HCEC 1CT (cell line): ENCODE measurements at regions not wholly inside any gene's neighbourhood (a gene's known extent, or its start where the extent isn't known, plus 50 kb on each side); places are given as distances from the start of the nearest gene placed in this dataset.
A peak's percentile ranks its signal among the peaks of the same experiment; 100 is the strongest.
"Not testable (repeated sequence)": the region's sequence is repeated elsewhere in the genome, so short reads cannot be mapped to it uniquely, and the experiment has no call there.

Experiments
- DNase-seq: peaks from one replicate; pipeline ENCODE4 v3.0.0-alpha.2; 2017

GRCh38 chr4:131159261-131159660, 1989.8 kb upstream of the PCDH10 start:
- DNase-seq: no peak

- no peak for DNase-seq
These were observed 1956.8 kb upstream of the PCDH10 start for GRCh38 chr4:131192318-131192717.

- DNase-seq: no peak
These were observed 1941.5 kb upstream of the PCDH10 start for GRCh38 chr4:131207589-131207988.

- DNase-seq: peak; percentile 2
These were observed 1900.8 kb upstream of the PCDH10 start for GRCh38 chr4:131248314-131248713.

- DNase-seq: no peak
These were observed 1897.8 kb upstream of the PCDH10 start for GRCh38 chr4:131251321-131251720.

DNA sequence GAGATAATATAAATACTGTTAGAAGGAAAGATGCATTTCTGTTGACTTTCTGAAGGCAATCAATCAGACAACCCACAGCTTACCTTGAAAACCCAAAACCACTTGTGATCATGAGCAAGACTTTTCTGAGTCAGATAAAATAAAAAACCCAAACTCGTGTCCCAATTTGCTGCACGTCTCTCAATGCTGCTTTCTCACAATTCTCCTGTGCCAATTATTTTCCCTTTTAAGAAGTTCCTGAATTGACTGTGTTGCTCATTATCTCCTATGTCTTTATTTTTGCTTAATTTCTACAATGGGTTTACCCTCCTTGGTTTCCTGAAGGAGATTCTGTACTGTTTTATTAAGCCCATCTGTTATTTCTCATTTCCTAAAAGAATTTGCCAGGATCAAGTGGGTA, 1891.9 kb upstream of the PCDH10 start:
- no peak for DNase-seq

- DNase-seq: no peak
These were observed 1890.7 kb upstream of the PCDH10 start for GRCh38 chr4:131258361-131258760.

DNA sequence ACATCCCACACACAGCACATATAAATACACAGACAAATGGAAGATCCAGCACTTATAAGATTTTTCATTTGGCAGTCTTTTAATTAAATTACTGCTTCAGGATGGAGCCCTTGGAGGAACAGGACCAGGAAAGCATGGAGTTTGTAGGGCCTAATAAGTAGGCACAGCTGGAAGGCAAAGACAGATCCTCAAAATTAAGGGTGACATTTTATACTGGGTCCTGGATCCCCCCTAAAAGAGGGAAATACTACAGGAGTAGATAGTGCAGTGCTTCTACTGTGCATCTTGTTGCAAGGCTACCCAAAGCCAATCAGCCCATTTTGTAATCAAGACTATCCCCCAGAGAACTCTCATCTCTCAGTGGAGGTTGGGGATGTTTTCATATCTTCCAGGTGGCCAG, 1860.7 kb upstream of the PCDH10 start:
- DNase-seq: no peak

- no peak for DNase-seq
These were observed 1852.9 kb upstream of the PCDH10 start for GRCh38 chr4:131296192-131296591.

- peak; percentile 19 for DNase-seq
These were observed 1847.0 kb upstream of the PCDH10 start for GRCh38 chr4:131302108-131302507.

GRCh38 chr4:131304686-131305085, 1844.4 kb upstream of the PCDH10 start:
- DNase-seq: peak; percentile 38

DNA sequence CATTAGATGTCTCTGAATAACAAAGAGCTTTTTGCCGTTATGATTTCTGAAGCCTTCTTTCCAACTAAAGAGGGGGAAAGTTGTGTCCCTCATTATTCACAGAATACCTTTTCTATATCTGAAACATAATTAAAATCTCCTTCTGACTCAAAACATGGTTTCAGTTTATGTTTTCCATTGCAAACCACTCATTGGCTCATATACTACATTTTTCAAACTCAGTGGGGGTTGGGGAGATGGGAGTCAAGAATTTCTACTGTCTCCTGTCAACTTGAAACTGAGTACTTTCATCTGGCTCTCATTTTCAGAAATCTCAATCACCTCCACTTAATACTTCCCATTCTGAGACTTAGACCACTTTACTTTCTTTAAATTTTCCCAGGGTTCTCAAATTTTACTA, 1839.5 kb upstream of the PCDH10 start:
- DNase-seq: no peak

DNA sequence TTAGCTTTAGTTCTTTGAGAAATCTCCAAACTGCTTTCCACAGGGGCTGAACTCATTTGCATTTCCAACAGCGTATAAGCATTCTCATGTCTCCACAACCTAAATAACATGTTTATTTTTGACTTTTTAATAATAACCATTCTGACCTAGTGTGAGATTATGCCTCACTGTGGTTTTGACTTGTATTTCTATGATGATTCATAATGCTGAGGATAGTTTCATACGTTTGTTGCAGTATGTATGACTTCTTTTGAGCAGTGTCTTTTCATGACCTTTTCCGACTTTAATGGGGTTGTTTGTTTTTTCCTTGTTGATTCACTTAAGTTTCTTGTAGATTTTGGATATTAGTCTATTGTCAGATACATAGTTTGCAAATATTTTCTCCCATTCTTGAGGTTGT, 1833.0 kb upstream of the PCDH10 start:
- DNase-seq: peak; percentile 26

DNA sequence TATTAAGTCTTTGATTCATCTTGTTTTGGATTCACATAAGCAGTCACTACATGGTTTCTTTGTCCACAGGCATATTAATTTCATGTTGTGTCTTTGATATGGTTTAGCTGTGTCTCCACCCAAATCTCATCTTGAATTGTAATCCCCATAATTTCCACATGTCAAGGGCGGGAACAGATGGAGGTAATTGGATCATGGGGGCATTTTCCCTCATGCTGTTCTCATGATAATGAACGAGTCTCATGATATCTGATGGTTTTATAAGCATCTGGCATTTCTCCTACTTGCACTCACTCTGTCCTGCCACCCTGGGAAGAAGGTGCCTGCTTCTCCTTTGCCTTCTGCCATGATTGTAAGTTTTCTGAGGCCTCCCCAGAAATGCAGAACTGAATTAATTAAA, 1811.2 kb upstream of the PCDH10 start:
- no peak for DNase-seq

GRCh38 chr4:131339137-131339536, 1810.0 kb upstream of the PCDH10 start:
- DNase-seq: no peak

- DNase-seq: no peak
These were observed 1804.3 kb upstream of the PCDH10 start for GRCh38 chr4:131344761-131345160.

- no peak for DNase-seq
These were observed 1801.3 kb upstream of the PCDH10 start for GRCh38 chr4:131347816-131348215.

DNA sequence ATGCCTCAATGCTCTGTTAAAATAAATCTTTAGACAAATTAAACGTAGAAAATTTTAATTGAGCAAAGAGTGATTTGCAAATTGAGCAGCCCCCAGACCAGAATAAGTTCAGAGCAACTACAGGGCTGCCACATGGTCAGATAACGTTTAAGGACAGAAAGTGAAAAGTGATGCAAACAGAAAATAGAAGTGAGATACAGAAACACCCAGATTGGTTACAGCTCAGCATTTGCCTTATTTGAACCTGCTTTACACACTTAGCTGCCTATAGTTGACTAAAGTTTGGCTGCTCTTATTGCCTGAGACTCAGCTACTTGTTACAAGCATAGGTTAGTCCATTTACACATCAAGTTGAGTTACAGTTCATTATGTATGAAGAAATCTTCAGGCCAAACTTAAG, 1800.8 kb upstream of the PCDH10 start:
- no peak for DNase-seq

GRCh38 chr4:131352371-131352770, 1796.7 kb upstream of the PCDH10 start:
- not testable (repeated sequence) for DNase-seq

DNA sequence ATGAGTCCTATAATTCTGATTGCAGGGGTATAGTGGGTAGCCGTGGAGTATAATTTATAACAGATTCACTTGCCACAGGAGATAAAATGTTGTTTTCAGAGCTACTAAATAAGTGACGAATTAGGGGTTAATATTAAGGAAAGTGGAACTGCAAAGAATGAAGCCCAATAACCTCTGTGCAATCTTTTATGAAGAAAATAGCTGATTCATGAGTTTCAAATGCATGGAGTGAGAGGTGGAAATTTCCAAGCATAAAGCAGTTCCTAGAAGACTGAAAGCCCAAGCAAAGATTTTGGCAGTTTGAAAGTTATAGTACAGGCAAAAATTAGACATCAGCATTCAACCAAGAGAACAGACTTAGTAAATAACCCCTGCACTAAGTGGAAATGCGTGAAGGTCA, 1782.4 kb upstream of the PCDH10 start:
- no peak for DNase-seq

- no peak for DNase-seq
These were observed 1781.7 kb upstream of the PCDH10 start for GRCh38 chr4:131367441-131367840.

DNA sequence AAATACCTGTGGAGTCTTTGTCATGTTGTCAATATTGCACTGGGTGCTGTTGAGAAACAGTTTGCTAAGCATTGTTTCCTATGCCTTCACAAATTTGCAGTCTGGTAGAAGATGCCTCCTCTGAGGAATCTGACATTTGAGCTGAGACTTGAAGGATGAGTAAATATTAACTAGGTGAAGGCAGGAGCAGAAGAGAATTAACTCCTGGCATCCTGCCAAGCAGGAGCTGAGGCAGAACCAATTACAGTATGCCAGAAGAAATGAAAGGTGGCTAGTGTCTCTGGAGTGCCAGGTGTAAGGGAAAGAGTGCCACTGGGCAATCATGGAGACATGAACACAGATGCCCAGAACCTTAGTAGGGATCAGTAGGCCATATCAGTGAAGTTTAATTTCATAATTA, 1778.2 kb upstream of the PCDH10 start:
- DNase-seq: no peak

DNA sequence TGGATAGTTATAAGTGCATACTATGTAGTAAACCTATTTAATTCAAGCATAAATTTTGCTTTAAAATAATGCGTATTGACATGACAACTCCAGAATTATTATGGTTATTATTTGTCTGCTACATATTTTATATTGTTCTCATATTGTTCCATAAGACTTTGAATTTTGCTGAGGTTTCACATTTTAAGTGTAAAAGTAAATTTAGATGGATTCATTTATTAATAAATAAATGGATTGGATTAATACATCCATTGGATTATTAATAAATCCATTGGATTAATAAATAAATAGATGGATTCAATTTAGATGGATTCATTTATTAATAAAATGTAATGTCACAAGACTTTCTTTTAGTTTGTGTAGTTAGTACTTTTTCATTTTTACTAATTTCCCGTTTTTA, 1768.0 kb upstream of the PCDH10 start:
- DNase-seq: no peak

GRCh38 chr4:131382839-131383238, 1766.3 kb upstream of the PCDH10 start:
- DNase-seq: no peak

DNA sequence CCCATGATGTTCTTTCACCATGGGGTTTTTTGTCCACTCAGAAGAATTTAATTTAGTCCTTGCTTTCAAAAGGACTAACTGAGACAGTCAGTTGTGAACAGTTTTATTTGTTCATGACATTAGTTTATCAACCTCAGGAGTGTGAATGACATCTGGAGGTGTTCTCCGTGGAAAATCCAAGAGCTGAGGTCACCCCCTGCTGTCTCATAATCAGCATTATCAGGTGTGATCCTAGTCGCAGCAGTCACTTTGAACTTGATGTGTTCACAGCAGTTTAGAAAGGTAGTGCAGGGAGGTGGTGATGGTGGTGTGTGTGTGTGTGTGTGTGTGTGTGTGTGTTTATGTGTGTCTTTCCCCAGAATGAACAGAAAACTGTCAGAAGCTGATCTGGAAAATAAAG, 1760.8 kb upstream of the PCDH10 start:
- DNase-seq: no peak

GRCh38 chr4:131408102-131408501, 1741.0 kb upstream of the PCDH10 start:
- DNase-seq: no peak
